GM18519 (cell line): ENCODE measurements at regions not wholly inside any gene's neighbourhood (a gene's known extent, or its start where the extent isn't known, plus 50 kb on each side); places are given as distances from the start of the nearest gene placed in this dataset.

Experiments used
- ATAC-seq: cut with Tn5 transposase; IDR thresholded peaks from one replicate; pipeline ENCODE4 v1.9.1; 2021; ENCODE audit warnings: mild to moderate bottlenecking, moderate library complexity; ENCODE audit not compliant: unreplicated experiment, low FRiP score

DNA sequence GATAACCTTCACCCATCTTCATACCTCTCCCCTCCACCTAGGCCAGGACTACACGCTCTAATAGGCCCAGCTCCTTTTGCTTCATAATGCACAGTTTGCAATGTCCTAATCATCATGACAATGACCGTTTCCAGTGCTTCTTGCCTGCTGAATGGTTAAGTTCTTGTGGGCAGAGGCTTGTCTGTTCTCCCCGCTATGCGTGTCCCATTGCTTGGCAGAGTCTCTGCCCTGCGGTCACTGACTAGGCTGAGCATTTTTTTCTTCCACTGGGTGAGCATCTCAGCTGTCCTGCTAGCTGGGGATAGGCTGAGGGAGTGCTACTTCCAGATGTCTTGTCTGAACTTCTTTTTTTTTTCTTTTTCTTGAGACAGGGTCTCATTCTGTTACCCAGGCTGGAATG lies 314.7 kb downstream of the UQCRFS1 start:
- ATAC-seq = no peak

DNA sequence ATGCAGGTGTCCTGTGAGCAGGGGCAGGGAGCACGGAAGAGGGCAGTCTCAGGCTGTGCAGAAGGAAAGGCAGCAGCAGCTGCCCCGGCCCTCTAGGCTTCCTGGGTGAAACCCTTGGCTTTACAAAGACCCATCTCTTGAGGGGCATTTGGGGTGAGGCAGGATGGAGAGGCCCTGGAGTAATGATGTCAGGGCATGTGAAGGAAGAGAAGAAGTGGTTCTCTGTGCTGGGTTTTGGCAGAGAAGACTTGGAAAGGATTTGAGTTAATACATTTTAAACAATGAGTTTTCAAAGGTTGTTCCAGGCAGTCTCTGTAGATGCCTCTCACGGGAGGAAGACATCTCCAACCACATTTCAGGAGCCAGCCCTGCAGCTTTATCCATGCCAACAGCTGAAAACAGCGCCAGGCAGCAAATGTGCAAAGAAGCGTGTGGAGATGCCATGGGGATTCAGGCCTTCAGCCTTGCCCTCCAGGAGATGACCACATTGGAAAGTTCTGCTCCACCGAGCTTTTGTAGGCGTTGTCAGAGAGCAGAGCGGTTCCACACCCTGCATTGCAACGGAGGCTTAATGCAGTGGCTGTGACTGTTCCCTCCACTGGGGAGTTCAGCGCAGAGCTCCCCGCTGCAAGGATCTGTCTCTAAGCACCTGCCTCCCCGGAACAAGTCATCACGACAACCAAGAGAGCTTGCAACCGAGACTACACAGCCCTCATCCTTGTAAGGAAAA lies 322.8 kb downstream of the UQCRFS1 start:
- no peak for ATAC-seq

DNA sequence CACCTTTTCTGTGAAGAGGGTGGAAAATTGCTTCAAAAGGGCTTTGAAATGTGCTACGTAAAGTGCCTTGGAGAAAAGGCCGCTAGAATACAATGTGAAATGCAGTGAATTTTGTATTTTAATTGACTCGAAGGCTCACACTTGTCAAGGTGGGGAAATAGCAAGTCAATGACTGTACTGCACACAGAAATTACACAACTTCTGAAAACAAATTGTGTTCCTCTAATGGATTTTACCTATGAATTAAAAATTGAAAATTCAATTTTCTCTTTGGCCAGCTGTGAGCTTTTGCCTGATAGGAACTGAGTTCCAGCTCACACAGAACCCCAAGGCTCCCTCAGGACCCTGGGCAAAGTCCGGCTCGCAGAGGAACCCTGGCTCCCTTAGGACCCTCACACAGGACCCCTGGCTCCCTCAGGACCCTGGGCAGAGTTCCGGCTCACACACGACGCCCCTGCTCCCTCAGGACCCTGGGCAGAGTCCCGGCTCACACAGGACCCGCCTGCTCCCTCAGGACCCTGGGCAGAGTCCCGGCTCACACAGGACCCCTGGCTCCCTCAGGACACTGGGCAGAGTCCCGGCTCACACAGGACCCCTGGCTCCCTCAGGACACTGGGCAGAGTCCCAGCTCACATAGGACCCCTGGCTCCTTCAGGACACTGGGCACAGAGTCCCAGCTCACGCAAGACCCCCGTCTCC lies 324.9 kb downstream of the UQCRFS1 start:
- no peak for ATAC-seq

DNA sequence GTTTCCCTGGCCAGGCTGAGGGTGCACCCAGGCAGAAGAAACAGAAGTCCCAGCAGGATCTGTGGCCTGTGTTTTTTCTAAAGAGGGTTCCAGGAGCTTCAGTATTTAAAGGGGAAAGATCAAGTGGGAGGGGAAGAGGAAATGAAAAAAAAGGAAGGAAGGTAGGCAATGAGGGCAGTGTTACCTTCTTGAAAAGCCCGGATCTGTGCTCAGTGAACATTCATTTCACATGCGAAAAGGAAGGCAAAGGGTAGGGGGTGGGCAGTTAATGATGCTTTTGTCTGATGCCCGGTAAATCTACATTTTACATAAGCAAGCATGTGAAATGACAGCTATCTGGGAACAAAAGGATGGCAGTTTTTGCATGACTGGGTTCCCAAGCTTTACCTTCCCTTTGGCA lies 326.2 kb downstream of the UQCRFS1 start:
- no peak for ATAC-seq

DNA sequence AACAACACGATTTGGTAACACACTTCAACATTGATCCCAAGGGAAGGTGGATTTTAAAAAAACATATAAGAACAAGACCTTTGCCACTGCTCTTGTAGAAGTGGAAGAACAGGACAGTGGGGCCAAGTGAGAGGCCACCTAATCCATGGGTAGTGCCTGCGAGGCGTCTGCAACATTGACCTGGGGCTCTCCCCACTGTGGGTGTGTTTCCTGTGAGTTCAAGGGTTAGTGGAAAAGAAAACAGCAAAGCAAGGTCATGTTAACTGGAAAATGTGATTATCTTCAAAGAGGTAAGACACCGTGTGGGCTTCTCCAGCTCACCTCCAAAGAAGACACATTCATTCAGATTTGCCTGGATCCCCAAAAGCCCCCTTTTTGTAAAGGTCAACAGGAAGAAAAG lies 327.0 kb downstream of the UQCRFS1 start:
- ATAC-seq = no peak

DNA sequence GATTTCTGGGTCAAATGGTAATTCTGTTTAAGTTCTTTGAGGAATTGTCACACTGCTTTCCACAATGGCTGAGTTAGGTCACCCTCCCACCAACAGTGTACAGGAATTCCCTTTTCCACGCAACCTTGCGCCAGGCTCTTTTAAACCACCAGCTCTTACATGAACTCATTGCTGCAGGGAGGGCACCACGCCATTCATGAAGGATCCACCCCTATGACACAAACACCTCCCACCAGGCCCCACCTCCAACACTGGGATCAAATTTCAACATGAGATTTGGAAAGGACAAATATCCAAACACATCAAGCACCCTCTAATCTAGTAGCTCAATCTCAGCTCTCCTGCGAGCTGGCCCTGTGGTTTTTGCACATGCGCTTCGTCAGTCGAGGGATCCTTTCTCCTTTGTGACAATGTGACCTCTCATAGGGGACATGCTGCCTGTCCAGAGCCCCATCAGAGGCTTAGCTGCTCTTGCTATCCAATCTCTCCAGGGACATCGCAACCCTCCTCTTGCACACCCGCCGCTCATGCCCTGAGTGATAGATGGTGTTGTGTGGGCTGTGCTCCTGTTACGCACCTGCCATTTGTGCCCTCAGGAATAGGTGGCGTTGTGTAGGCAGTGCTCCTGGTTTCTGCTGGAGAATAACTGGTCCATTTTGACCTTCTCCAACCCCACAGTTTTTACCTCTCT lies 328.0 kb downstream of the UQCRFS1 start:
- no peak for ATAC-seq

DNA sequence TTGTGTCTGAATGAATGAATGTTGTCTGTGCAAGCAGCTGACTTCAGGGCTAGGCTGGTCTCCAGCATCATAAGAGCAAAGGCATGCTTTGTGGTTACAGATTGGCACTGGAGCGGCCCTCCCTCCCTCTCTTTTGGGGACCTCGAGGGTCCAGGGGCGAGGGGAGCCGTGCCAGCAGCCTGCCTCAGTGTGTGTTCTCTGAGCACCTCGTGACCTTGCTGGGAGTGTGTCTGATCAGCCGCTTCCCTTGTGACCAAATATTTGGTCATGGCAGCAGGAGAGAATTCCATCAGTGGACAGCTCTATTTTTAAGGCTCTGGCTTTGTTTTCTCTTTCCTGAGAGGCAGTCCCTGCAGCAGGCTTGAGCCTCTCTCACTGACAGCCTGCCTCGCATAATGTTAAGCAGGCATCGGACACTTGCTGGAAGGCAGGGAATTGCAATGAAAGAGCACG lies 329.7 kb downstream of the UQCRFS1 start:
- ATAC-seq = no peak

DNA sequence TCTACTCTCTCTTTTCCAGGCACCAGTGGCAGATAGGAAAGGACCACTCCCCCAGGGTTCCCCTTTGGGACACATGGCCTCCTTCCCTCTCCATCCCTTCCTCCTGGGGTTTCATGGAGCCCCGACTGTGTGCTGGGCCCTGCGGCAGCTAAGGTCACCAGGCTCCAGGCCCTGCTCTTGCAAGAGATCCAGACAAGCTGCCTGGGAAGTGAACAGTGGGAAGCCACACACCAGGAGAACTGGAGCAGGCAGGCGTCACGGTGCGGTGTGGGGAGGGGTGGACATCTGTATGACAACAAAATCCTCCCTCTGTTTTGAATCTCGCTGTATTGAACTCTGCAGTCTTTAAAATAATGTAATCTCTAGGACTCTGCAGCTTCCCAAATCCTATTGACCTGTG lies 330.1 kb downstream of the UQCRFS1 start:
- ATAC-seq = no peak

DNA sequence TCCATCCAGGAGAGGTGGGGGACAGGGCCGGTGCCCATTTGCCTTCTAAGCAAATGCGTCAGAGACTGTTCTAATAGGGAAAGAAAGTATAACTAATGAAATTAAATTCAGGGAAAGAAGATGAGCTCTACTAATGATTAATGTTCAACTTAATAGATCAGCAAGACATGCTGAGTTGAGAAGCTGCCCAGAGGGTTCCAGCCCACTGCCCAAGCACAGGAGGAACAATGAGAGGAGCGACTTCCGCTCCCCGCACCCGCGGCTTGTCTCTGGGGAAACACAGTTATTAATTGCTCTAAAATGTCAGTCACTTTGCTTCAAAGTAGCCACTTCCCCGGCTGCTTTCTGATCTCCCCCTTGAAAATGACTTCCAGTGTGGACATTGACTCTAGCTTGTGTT lies 331.3 kb downstream of the UQCRFS1 start:
- ATAC-seq = no peak

DNA sequence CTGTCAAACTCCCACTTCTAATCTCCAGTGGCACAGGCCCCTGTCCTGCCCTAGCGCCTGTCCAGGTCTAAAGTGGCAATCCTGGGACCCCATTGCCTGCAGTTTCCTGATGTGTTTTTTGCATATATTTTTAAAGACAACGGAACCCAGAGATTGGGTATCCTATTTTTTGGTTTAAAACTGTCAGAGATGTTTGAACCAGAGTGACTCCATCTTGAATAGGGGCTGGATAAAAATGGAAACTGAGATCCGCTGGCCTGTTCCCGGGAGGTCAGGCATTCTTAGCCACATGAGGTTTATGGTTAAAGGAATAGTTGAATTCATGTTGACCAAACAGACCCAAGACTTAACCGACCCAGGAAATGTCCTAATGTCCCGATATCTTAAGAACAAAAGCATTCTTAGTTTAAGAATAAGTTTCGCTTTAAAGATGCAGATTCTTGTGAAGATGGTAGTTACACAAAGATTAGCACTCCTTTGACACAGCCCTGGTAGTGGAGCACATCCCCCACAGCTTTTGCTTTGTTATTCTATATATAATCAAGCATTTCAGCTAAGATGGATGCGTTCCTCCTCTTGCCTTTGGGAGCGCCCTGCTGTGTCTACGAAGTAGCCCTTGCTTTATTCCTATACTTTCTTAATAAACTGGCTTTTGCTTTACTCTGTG lies 332.1 kb downstream of the UQCRFS1 start:
- ATAC-seq = no peak

DNA sequence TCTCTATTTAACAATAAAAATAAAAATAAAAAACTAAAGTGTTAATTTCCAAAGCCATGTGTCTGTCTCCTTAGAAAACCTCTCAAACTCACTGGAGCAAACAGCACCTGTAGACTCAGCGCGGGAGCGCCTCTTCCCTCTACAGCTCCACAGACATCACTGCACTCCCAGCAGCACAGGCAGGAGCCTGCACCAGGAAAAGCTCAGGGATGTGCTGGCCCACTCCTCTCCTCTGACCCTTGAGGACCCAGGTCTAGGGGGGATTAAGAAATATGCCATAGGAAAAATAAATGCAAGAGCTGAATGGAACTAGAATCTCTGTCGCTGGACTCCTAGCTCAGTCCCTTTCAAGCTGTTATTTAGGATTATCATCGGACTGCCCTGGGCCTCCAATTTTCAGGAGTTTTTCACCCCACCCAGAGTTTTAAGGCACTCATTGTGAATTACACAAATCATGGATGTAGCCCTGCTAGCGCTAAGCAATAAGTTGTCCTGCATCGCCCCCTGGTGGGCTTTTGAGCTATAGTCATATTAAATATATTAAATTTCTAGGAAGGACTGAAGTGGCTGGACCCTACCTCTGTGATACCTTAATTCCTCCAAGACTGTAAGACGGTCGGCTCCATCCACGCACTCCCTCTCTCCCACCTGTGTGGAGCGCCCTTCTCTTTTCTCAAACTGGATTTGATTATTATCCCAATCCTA lies 333.9 kb downstream of the UQCRFS1 start:
- no peak for ATAC-seq

DNA sequence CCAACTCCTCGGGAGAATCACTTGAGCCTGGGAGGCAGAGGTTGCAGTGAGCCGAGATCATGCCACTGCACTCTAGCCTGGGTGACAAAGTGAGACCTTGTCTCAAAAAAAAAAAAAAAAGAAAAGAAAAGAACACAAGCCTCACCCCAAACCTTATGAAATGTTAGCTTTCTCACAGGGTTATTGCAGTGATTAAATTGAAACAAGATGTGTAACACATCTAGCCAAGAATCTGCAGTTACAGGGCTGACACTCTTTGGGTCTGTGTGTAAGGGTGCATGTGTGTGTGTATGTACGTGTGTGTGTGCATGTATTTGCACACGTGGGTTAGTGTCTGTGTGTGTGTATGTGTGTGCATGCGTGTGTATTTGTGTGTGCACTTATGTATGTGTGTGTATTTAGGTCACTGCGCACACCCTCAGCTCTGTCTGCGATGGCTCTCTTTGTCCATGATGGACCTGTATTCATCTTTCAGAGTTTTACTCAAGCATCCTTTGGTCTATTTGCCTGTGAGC lies 336.3 kb downstream of the UQCRFS1 start:
- no peak for ATAC-seq

DNA sequence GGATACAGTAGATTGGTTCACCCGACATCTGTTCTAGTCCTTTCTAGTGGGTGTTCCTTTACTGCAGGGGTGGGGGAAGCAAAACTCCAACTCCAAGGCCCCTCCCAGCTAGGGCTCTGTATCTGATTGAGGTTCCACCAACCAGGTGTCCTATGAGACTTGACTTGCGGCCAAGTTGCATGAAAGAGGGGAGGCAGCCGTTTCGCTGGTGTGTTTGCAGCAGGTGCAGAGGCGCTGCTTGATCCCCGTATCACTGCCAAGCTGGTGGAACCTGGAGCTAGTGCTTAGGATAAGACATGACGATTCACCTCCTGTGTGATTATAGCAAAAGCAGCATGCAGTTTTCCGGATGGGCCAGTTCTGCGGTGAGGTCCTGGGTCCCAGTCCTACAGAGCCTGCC lies 338.2 kb downstream of the UQCRFS1 start:
- ATAC-seq = no peak

DNA sequence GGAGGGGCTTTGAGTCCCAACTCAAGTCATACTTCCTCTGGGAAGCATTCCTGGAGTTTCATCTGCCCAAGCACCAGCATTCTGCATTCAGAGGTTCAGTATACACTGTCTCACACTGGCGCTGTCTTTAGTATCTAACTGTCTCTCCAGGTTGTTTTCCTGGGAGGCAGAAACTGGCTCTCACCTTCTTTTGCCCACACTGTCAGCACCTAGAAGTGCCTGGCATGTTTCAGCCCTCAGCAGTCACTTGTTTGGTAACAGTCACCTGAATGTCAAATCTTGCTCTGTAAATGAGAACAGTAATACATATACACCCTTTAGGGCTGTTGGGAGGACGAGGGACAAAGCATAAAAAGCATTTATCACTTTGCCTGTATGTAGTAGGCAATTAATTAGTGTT lies 339.6 kb downstream of the UQCRFS1 start:
- ATAC-seq = no peak

DNA sequence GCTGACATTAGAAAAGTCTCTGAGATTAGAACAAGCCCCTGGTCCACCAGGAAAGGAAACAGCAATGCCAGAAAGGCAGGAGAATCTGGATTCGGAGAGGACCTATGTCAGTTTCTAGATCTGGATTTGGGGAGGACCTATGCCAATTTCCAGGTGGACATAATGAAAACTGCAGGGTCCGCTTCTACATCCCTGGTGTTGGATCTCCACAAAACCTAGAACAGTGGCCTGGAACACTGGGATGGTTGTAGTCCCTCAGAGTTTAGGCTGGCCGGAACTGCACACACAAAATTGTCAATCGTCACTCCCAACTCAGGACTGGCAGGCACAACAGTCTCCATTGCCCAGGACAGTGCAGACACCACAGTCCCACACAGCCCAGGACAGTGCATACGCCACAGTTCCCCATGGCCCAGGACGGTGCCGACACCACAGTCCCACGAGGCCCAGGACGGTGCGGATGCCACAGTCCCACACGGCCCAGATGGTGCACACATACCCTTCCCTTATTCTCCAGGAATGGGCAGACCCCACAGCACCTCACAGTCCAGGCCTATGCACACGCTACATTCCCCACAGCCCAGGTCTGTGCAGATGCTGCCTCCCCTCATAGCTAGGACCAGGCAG lies 341.7 kb downstream of the UQCRFS1 start:
- ATAC-seq = no peak

DNA sequence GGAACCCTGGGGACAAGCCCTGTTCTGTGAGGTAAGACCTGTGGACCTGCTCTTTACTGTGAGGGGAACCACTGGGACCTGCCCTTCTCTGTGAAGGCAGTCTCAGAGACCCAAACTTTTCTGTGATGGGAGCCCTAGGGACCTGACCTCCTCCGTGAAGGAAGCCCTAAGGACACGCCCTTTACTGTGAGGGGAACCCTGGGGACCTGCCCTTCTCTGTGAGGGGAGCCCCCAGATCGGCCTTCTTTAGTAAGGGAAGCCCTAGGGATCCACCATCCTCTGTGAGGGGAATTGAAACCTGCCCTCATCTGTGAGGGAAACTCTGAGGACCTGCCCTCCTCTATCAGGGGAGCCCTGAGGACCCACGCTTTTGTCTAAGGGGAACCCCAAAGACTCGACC lies 343.5 kb downstream of the UQCRFS1 start:
- no peak for ATAC-seq

DNA sequence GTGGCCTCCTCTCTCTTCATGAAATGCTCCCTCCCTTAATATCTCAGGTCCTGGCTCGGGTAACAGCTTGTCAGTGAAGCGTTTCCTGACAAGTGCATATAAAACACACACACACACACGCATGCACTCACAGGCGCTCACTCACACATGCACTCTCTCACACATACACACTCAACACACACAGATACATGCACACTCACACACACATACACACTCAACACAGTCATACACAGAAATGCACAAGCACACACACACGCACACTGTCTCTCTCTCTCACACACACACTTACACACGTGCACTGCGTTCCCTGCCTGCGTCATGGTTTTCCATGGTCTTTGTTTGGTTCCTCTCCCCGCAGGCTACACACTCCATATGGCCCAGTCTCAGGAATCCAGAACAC lies 344.1 kb downstream of the UQCRFS1 start:
- ATAC-seq = no peak

DNA sequence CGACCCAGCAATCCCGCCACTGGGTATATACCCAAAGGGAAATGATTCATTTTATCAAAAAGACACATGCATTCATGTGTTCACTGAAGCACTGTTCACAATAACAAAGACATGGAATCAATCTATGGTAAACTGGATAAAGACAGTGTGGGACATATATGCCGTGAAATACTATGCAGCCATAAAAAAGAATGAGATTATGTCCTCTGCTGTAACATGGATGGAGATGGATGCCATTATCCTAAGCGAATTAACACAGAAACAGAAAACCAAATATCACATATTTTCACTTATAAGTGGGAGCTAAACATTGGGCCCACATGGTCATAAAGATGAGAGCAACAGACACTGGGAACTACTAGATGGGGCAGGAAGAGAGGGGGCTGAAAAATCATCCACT lies 345.0 kb downstream of the UQCRFS1 start:
- ATAC-seq = no peak

DNA sequence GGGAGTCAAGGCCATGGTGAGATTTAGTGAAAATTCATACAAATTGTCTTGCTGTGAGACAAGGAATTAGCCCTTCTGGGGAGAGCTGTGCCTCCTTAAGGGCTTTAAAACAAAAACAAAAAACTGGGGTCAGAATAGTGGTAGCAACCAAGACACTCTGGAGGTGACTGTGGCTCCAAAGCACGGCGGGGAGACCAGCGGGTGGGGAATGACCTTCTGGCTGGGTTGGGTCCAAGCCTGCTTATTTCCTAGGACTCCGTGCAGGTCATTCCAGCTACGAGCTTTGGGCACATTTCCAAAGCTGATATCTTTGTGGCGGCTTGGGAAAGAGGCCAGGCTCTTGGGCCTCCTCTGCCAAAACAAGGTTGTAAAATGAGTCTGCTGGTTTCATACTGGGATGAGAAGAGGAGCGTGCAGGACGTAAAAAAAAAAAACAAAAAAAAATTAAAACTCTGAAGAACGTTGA lies 348.3 kb downstream of the UQCRFS1 start:
- ATAC-seq = no peak

DNA sequence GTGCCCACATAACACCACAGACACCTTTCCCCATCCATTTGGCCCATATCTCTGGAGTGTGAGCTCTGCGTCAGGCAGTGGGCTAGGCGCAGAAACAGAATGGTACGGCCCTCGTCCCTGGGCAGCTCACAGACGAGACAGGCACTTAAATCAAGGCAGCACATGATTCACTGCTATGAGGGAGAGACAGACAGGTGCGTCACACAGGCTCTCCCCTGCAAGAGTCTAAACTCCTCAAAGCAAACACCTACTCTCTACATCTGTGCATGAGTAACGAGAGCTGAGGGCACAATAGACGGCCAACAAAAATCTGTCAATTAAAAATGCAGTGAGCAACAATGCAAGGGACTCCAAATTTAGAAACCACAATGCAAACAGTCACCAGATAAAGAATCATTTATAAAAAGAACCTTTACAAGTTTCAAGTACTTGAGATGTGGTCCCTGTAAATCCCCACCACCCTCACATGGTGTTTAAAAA lies 348.9 kb downstream of the UQCRFS1 start:
- no peak for ATAC-seq
